CD14-positive monocyte (primary cell): ENCODE measurements at regions not wholly inside any gene's neighbourhood (a gene's known extent, or its start where the extent isn't known, plus 50 kb on each side); places are given as distances from the start of the nearest gene placed in this dataset.

ENCODE experiments used
- DNase-seq, 3 donors: peaks; one replicate each; pipeline ENCODE4 v3.0.0-alpha.2; 2011 to 2022
- H2AFZ ChIP-seq: 2 replicates; pipeline ENCODE4 v1.6.0; 2012; ENCODE audit warnings: mild to moderate bottlenecking, low read depth, low read length, inconsistent platforms; ENCODE audit not compliant: insufficient read depth, poor library complexity, severe bottlenecking
- H3K27ac ChIP-seq, 2 donors: 1 replicate in 1 of 2; 2 replicates in 1 of 2; pipeline ENCODE4 v1.5.1; 2012 to 2013; ENCODE audit warnings: low read length in 2 of 2, control low read depth in 1 of 2, inconsistent platforms in 1 of 2, low read depth in 1 of 2, mild to moderate bottlenecking in 1 of 2
- H3K27me3 ChIP-seq, 2 donors: one replicate each; pipeline versions ENCODE4 v1.6.0 to v1.6.1; 2011 to 2013; ENCODE audit warnings: low read length in 2 of 2; ENCODE audit not compliant: control insufficient read depth in 2 of 2, insufficient read depth in 2 of 2
- H3K36me3 ChIP-seq, 2 donors: replicated peaks in 1 of 2; 1 replicate in 1 of 2; 2 replicates in 1 of 2; pipeline versions ENCODE4 v1.5.1 to v1.6.1; 2012 to 2013; ENCODE audit warnings: low read length in 2 of 2, control low read depth in 1 of 2, inconsistent platforms in 1 of 2, mild to moderate bottlenecking in 1 of 2; ENCODE audit not compliant: insufficient read depth in 2 of 2, control insufficient read depth in 1 of 2
- H3K4me1 ChIP-seq, 2 donors: 1 replicate in 1 of 2; 2 replicates in 1 of 2; pipeline versions ENCODE4 v1.5.1 to v1.6.1; 2012 to 2013; ENCODE audit warnings: low read length in 2 of 2, control low read depth in 1 of 2, inconsistent platforms in 1 of 2, mild to moderate bottlenecking in 1 of 2, moderate library complexity in 1 of 2; ENCODE audit not compliant: insufficient read depth in 2 of 2, control insufficient read depth in 1 of 2
- H3K4me2 ChIP-seq: replicated peaks from 2 replicates; pipeline ENCODE3; 2012; ENCODE audit warnings: low read length, moderate library complexity, mild to moderate bottlenecking; ENCODE audit not compliant: poor library complexity, severe bottlenecking; ENCODE audit errors: extremely low read depth
- H3K4me3 ChIP-seq, 3 experiments: fragments of 200-600 bp in 1 of 3; sonication (generic) in 1 of 3; replicated peaks in 1 of 3; 1 replicate in 2 of 3; 2 replicates in 1 of 3; pipeline ENCODE4 v1.5.1; 2011 to 2013; ENCODE audit warnings: low read length in 3 of 3, mild to moderate bottlenecking in 3 of 3, control low read depth in 2 of 3, low read depth in 2 of 3, inconsistent platforms in 1 of 3, moderate library complexity in 1 of 3
- H3K79me2 ChIP-seq: 2 replicates; pipeline ENCODE4 v1.6.0; 2012; ENCODE audit warnings: mild to moderate bottlenecking, control low read depth, inconsistent platforms, low read length, moderate library complexity; ENCODE audit not compliant: insufficient read depth
- H3K9ac ChIP-seq: 2 replicates; pipeline ENCODE4 v1.6.0; 2017; ENCODE audit warnings: low read length, mild to moderate bottlenecking; ENCODE audit not compliant: insufficient read depth, poor library complexity, severe bottlenecking
- H3K9me3 ChIP-seq, 2 donors: replicated peaks in 1 of 2; 1 replicate in 1 of 2; 2 replicates in 1 of 2; pipeline versions ENCODE4 v1.5.1 to v1.6.1; 2012 to 2013; ENCODE audit warnings: low read length in 2 of 2, control low read depth in 1 of 2; ENCODE audit not compliant: control insufficient read depth in 1 of 2, insufficient read depth in 1 of 2
- H4K20me1 ChIP-seq: 2 replicates; pipeline ENCODE4 v1.6.0; 2012; ENCODE audit warnings: mild to moderate bottlenecking, low read length, control low read depth, moderate library complexity; ENCODE audit not compliant: insufficient read depth
- H3K27ac Mint-ChIP-seq, 7 donors: one replicate each; pipeline ENCODE4 v1.8.0; 2020; ENCODE audit warnings: mild to moderate bottlenecking in 7 of 7, mixed read lengths in 7 of 7, moderate library complexity in 6 of 7, inconsistent platforms in 2 of 7
- H3K27me3 Mint-ChIP-seq, 3 donors: one replicate each; pipeline ENCODE4 v1.8.0; 2021 to 2022; ENCODE audit warnings: low read depth in 3 of 3, mild to moderate bottlenecking in 3 of 3, mixed read lengths in 3 of 3, moderate library complexity in 3 of 3, inconsistent platforms in 1 of 3
- H3K36me3 Mint-ChIP-seq, 2 donors: one replicate each; pipeline ENCODE4 v1.8.0; 2020; ENCODE audit warnings: mixed read lengths in 2 of 2, inconsistent platforms in 1 of 2, mild to moderate bottlenecking in 1 of 2
- H3K4me1 Mint-ChIP-seq: one replicate; pipeline ENCODE4 v1.8.0; 2020; ENCODE audit warnings: mild to moderate bottlenecking, mixed read lengths
- H3K4me3 Mint-ChIP-seq, 2 donors: one replicate each; pipeline ENCODE4 v1.8.0; 2020; ENCODE audit warnings: mild to moderate bottlenecking in 2 of 2, mixed read lengths in 2 of 2, moderate library complexity in 1 of 2
- H3K9me3 Mint-ChIP-seq, 7 donors: one replicate each; pipeline ENCODE4 v1.8.0; 2020 to 2022; ENCODE audit warnings: mixed read lengths in 7 of 7, mild to moderate bottlenecking in 6 of 7, moderate library complexity in 6 of 7, inconsistent platforms in 2 of 7
- WGBS: methylation state at CpG from one replicate; pipeline ENCODE4 v1.1.5; 2013; ENCODE audit warnings: missing lambda C conversion rate; ENCODE audit not compliant: insufficient coverage; 5-methylcytosine and 5-hydroxymethylcytosine counted together
- intact Hi-C, 2 donors: fragments of 100-400 bp; cut with micrococcal nuclease; formaldehyde crosslinking; loops; one replicate each; pipeline versions ENCODE4 v1.15.0 to v1.15.1; 2023
- TF ChIP-seq, protein P1 (sequence below): fragments of 200-600 bp; IDR thresholded peaks from one replicate; pipeline ENCODE4 v1.8.0; 2022; ENCODE audit warnings: antibody characterized with exemption, mild to moderate bottlenecking

DNA sequence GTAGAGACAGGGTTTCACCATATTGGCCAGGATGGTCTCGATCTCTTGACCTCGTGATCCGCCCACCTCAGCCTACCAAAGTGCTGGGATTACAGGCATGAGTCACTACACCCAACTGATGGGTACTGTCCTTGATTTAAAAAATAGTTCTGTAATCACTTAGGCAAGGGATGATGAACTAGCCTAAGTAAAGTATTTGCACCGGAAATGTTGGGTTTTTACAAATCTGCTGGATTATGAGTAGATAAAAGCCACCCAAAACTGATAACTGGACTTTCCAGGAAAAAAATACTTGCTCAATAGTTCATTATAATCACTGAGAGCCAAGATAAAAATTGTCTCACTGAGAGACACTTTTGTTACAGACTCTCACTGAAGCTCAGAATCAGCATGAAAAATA lies 218.0 kb downstream of the WNT5A start:
- H3K27me3 Mint-ChIP-seq = peaks cover 0 to 1% (median 0%) of the 10 kb centered on the region in 3 donors
- Histone ChIP-seq H3K27me3 (no peaks in the 10 kb centered on the region), H2AFZ (no peak overlapping the region), H3K9me3 (no peaks in the 10 kb centered on the region), H3K4me1 (no peaks in the 10 kb centered on the region), H3K36me3 (no peaks in the 10 kb centered on the region), H3K79me2 (no peaks in the 10 kb centered on the region), H3K4me3 (no peak overlapping the region), H3K9ac (no peak overlapping the region), H3K27ac (no peak overlapping the region), H4K20me1 (no peaks in the 10 kb centered on the region), H3K4me2 (no peak overlapping the region)
- H3K4me1 Mint-ChIP-seq = no peaks in the 10 kb centered on the region
- no peak overlapping the region for H3K27ac Mint-ChIP-seq
- peaks cover 0 to 5% (median 0%) of the 10 kb centered on the region in 7 donors for H3K9me3 Mint-ChIP-seq
- WGBS = no CpG with 5 or more reads among the region's 4 CpGs
- no peak for DNase-seq
- intact Hi-C loops = no loop called here
- TF ChIP-seq, protein P1, sequence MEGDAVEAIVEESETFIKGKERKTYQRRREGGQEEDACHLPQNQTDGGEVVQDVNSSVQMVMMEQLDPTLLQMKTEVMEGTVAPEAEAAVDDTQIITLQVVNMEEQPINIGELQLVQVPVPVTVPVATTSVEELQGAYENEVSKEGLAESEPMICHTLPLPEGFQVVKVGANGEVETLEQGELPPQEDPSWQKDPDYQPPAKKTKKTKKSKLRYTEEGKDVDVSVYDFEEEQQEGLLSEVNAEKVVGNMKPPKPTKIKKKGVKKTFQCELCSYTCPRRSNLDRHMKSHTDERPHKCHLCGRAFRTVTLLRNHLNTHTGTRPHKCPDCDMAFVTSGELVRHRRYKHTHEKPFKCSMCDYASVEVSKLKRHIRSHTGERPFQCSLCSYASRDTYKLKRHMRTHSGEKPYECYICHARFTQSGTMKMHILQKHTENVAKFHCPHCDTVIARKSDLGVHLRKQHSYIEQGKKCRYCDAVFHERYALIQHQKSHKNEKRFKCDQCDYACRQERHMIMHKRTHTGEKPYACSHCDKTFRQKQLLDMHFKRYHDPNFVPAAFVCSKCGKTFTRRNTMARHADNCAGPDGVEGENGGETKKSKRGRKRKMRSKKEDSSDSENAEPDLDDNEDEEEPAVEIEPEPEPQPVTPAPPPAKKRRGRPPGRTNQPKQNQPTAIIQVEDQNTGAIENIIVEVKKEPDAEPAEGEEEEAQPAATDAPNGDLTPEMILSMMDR = no peak
- no peak overlapping the region for H3K4me3 Mint-ChIP-seq
- H3K36me3 Mint-ChIP-seq = no peaks in the 10 kb centered on the region

DNA sequence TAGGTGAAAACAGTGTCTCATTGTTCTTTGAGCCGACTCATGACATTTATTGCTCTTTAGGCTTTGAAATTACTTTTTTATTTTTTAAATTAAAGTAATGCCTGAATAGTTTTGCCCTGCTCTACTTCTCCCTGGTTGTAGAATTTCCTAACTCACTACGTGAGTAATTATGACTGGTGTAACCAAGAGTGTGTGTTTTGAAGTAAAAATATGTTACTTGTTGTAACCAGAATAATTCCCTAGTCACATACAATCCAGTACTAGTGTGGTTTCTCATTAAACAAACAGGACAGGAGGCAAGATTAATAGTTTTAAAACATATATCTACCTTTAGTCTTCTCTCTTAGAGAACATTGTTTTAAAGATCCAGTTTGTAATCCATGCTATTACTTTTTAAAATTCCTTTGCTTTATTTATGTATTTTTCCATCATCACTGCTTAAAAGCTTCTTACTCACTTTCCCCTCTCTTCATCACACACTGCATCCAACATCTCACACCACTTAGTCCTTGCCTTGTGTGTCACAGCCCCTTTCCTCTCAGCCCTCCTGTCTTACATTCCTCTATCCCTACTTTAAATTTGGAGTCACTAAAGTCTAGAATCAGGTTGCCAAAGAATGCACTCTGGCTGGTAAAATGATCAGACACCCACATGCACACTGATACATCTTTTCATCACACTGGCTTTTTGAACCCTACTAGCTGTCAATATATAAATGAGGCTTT lies 219.7 kb downstream of the WNT5A start:
- WGBS = no CpG with 5 or more reads among the region's 2 CpGs
- intact Hi-C loops = no loop called here
- H3K27ac Mint-ChIP-seq = no peak overlapping the region
- H3K36me3 Mint-ChIP-seq = no peaks in the 10 kb centered on the region
- no peak for DNase-seq
- H3K79me2 ChIP-seq = no peaks in the 10 kb centered on the region
- no peak overlapping the region for H3K4me2 ChIP-seq
- no peaks in the 10 kb centered on the region for H3K9me3 ChIP-seq
- H4K20me1 ChIP-seq = no peaks in the 10 kb centered on the region
- peaks cover 0 to 1% (median 0%) of the 10 kb centered on the region in 3 donors for H3K27me3 Mint-ChIP-seq
- H3K36me3 ChIP-seq = no peaks in the 10 kb centered on the region
- no peaks in the 10 kb centered on the region for H3K27me3 ChIP-seq
- H3K9ac ChIP-seq = no peak overlapping the region
- H3K4me1 Mint-ChIP-seq = no peaks in the 10 kb centered on the region
- no peak overlapping the region for H3K4me3 ChIP-seq
- no peak overlapping the region for H3K4me3 Mint-ChIP-seq
- TF ChIP-seq, protein P1 = no peak
- H3K4me1 ChIP-seq = no peaks in the 10 kb centered on the region
- H3K9me3 Mint-ChIP-seq = peaks cover 0 to 5% (median 2%) of the 10 kb centered on the region in 7 donors
- H2AFZ ChIP-seq = no peak overlapping the region
- H3K27ac ChIP-seq = no peak overlapping the region
